GM21723 (cell line): ENCODE measurements at regions not wholly inside any gene's neighbourhood (a gene's known extent, or its start where the extent isn't known, plus 50 kb on each side); places are given as distances from the start of the nearest gene placed in this dataset.

Experiments used
- ATAC-seq: cut with Tn5 transposase; IDR thresholded peaks from one replicate; pipeline ENCODE4 v1.9.1; 2021; ENCODE audit warnings: mild to moderate bottlenecking, moderate library complexity; ENCODE audit not compliant: unreplicated experiment

GRCh38 chr6:40803897-40804702, 216.9 kb upstream of the LRFN2 start:
- no peak for ATAC-seq

- ATAC-seq: no peak
Observed at GRCh38 chr6:40802481-40802880, 215.3 kb upstream of the LRFN2 start.

GRCh38 chr6:40799296-40800140, 212.4 kb upstream of the LRFN2 start:
- no peak for ATAC-seq

- no peak for ATAC-seq
Observed at GRCh38 chr6:40798069-40798770, 211.1 kb upstream of the LRFN2 start.

GRCh38 chr6:40796260-40797221, 209.4 kb upstream of the LRFN2 start:
- no peak for ATAC-seq

- ATAC-seq: no peak
Observed at GRCh38 chr6:40794586-40794985, 207.4 kb upstream of the LRFN2 start.

GRCh38 chr6:40792183-40792582, 205.0 kb upstream of the LRFN2 start:
- ATAC-seq: no peak

GRCh38 chr6:40791004-40791403, 203.8 kb upstream of the LRFN2 start:
- no peak for ATAC-seq

- no peak for ATAC-seq
Observed at GRCh38 chr6:40788661-40789655, 201.8 kb upstream of the LRFN2 start.

- ATAC-seq: no peak
Observed at GRCh38 chr6:40782355-40782754, 195.2 kb upstream of the LRFN2 start.

- ATAC-seq: no peak
Observed at GRCh38 chr6:40780637-40781036, 193.5 kb upstream of the LRFN2 start.

- ATAC-seq: no peak
Observed at GRCh38 chr6:40779409-40779808, 192.2 kb upstream of the LRFN2 start.

- no peak for ATAC-seq
Observed at GRCh38 chr6:40778918-40779317, 191.8 kb upstream of the LRFN2 start.

- ATAC-seq: no peak
Observed at GRCh38 chr6:40778196-40778595, 191.0 kb upstream of the LRFN2 start.

- no peak for ATAC-seq
Observed at GRCh38 chr6:40774932-40775331, 187.8 kb upstream of the LRFN2 start.

GRCh38 chr6:40770794-40771193, 183.6 kb upstream of the LRFN2 start:
- ATAC-seq: no peak

- no peak for ATAC-seq
Observed at GRCh38 chr6:40764726-40765125, 177.6 kb upstream of the LRFN2 start.

- no peak for ATAC-seq
Observed at GRCh38 chr6:40762981-40763380, 175.8 kb upstream of the LRFN2 start.

GRCh38 chr6:40760887-40761286, 173.7 kb upstream of the LRFN2 start:
- ATAC-seq: no peak
